ENCODE measurements at regions not wholly inside any gene's neighbourhood (a gene's known extent, or its start where the extent isn't known, plus 50 kb on each side); places are given as distances from the start of the nearest gene placed in this dataset.

GRCh38 chr20:40953856-40954255, 74.8 kb upstream of the TOP1 start:
- TF ChIP-seq EP300 (IDR thresholded peaks at IDR 0.05; ENCODE audit: borderline replicate concordance in 1 of 2, low read depth in 2 of 2, low read length in 2 of 2) (no peak), RAD21 (IDR thresholded peaks at IDR 0.05 in 1 of 2, conservative IDR thresholded peaks at IDR 0.05 in 1 of 2; ENCODE audit: low read depth in 2 of 2, low read length in 2 of 2) (no peak), CTCF (IDR thresholded peaks at IDR 0.05; ENCODE audit: control extremely low read depth in 1 of 3, insufficient read depth in 1 of 3, low read depth in 1 of 3, low read length in 3 of 3) (no peak), POLR2A (IDR thresholded peaks at IDR 0.05; ENCODE audit: control extremely low read depth in 1 of 2, low read depth in 2 of 2, low read length in 2 of 2) (no peak), CREB1 (IDR thresholded peaks at IDR 0.05) (no peak), FOSL1 (IDR thresholded peaks at IDR 0.05; ENCODE audit: insufficient read depth, low read depth, low read length) (no peak), HDAC6 (IDR thresholded peaks at IDR 0.05; ENCODE audit: low read depth, low read length) (no peak), NRF1 (IDR thresholded peaks at IDR 0.05; ENCODE audit: low read depth, low read length) (no peak), KDM5A (IDR thresholded peaks at IDR 0.05; ENCODE audit: low read length) (no peak), POU5F1 (IDR thresholded peaks at IDR 0.05; ENCODE audit: low read depth, low read length) (no peak)
